Right lobe of liver (tissue), 6 donors: ENCODE measurements at regions not wholly inside any gene's neighbourhood (a gene's known extent, or its start where the extent isn't known, plus 50 kb on each side); places are given as distances from the start of the nearest gene placed in this dataset.

Experiments
- ATAC-seq, 4 donors: fragments of 200-7000 bp; cut with Tn5 transposase; one replicate each; pipeline ENCODE4 v1.9.1; 2020; ENCODE audit warnings: mild to moderate bottlenecking in 4 of 4, moderate library complexity in 4 of 4
- DNase-seq, 3 donors: peaks; one replicate each; pipeline ENCODE4 v3.0.0-alpha.2; 2020
- H3K27ac ChIP-seq, 3 donors: fragments of 200-600 bp; one replicate each; pipeline ENCODE4 v1.8.0; 2022
- H3K27me3 ChIP-seq, 2 donors: fragments of 200-600 bp; one replicate each; pipeline ENCODE4 v1.8.0; 2022
- H3K36me3 ChIP-seq, 4 donors: fragments of 200-600 bp; sonication (generic) in 1 of 4; one replicate each; pipeline versions ENCODE4 v1.5.1 to v1.8.0; 2017 to 2022; ENCODE audit warnings: control low read depth in 1 of 4
- H3K4me1 ChIP-seq, 4 donors: fragments of 200-600 bp; sonication (generic) in 1 of 4; one replicate each; pipeline versions ENCODE4 v1.5.1 to v1.8.0; 2017 to 2022; ENCODE audit warnings: control low read depth in 1 of 4
- H3K4me3 ChIP-seq, 3 donors: fragments of 200-600 bp; one replicate each; pipeline ENCODE4 v1.8.0; 2022
- H3K9me3 ChIP-seq, 4 donors: fragments of 200-600 bp; sonication (generic) in 1 of 4; one replicate each; pipeline versions ENCODE4 v1.5.1 to v1.8.0; 2017 to 2022; ENCODE audit warnings: control low read depth in 1 of 4
- CTCF ChIP-seq, 4 donors: fragments of 200-600 bp in 3 of 4; fragments of 450-650 bp in 1 of 4; IDR thresholded peaks; one replicate each; pipeline versions ENCODE4 v1.5.1 to v1.8.0; 2016 to 2022; ENCODE audit warnings: antibody characterized with exemption in 4 of 4, mild to moderate bottlenecking in 2 of 4
- POLR2A ChIP-seq: fragments of 450-650 bp; IDR thresholded peaks from one replicate; pipeline ENCODE4 v1.6.1; 2017; ENCODE audit warnings: antibody characterized with exemption, mild to moderate bottlenecking
- WGBS: methylation state at CpG from one replicate; pipeline ENCODE4 v1.1.6; 2018; ENCODE audit warnings: low coverage, low lambda C conversion rate; ENCODE audit not compliant: insufficient coverage; ENCODE audit errors: missing lambda C conversion rate; 5-methylcytosine and 5-hydroxymethylcytosine counted together
- intact Hi-C, 2 donors: fragments of 100-400 bp; cut with DNase I; formaldehyde crosslinking; loops; one replicate each; pipeline versions ENCODE4 v1.11.2 to v1.14.1; 2022
- donor health status: DM: no; HTN: yes; CAD: no.
- donor health status: DM: no; HTN: no; CAD: no.
- donor health status: DM: no; HTN: no; CAD: no.
- donor health status: DM: no; HTN: yes; CAD: no.
- donor health status: DM: no; HTN: yes; CAD: no.

- Histone ChIP-seq H3K36me3 (no peaks in the 10 kb centered on the region), H3K27ac (no peak overlapping the region), H3K4me1 (no peaks in the 10 kb centered on the region), H3K4me3 (no peak overlapping the region), H3K9me3 (no peaks in the 10 kb centered on the region), H3K27me3 (no peaks in the 10 kb centered on the region)
- intact Hi-C loops = no loop called here
- DNase-seq (no peak), ATAC-seq (no peak)
- no peak for TF ChIP-seq CTCF (IDR thresholded peaks at IDR 0.05)
- TF ChIP-seq POLR2A = no peak
Measured at GRCh38 chr4:116959045-116959444, 126.3 kb downstream of the TRAM1L1 start.

GRCh38 chr4:116953947-116954346 is 131.4 kb downstream of the TRAM1L1 start:
- H3K9me3 ChIP-seq = no peaks in the 10 kb centered on the region
- 36% methylated on average over 3 of the region's 3 CpGs for WGBS
- H3K4me3 ChIP-seq = no peak overlapping the region
- no peaks in the 10 kb centered on the region for H3K27me3 ChIP-seq
- H3K4me1 ChIP-seq = no peaks in the 10 kb centered on the region
- intact Hi-C loops = no loop called here
- TF ChIP-seq POLR2A (no peak), CTCF (IDR thresholded peaks at IDR 0.05) (no peak)
- ATAC-seq (no peak), DNase-seq (no peak)
- no peaks in the 10 kb centered on the region for H3K36me3 ChIP-seq
- H3K27ac ChIP-seq = no peak overlapping the region

- no peak for DNase-seq
Measured at GRCh38 chr4:116952530-116953136, 132.7 kb downstream of the TRAM1L1 start.

GRCh38 chr4:116949856-116950255 is 135.5 kb downstream of the TRAM1L1 start:
- intact Hi-C loops = no loop called here
- 77% methylated on average over 4 of the region's 4 CpGs for WGBS
- ATAC-seq = no peak
- H3K4me1 ChIP-seq = no peaks in the 10 kb centered on the region
- TF ChIP-seq POLR2A = no peak
- no peak for TF ChIP-seq CTCF (IDR thresholded peaks at IDR 0.05)
- DNase-seq = no peak
- H3K4me3 ChIP-seq = no peak overlapping the region
- no peak overlapping the region for H3K27ac ChIP-seq
- no peaks in the 10 kb centered on the region for H3K9me3 ChIP-seq
- no peaks in the 10 kb centered on the region for H3K36me3 ChIP-seq
- no peaks in the 10 kb centered on the region for H3K27me3 ChIP-seq

More at GRCh38 chr4:116952530-116953136, 132.7 kb downstream of the TRAM1L1 start:
- Histone ChIP-seq H3K4me1 (no peaks in the 10 kb centered on the region), H3K9me3 (no peaks in the 10 kb centered on the region), H3K27me3 (no peaks in the 10 kb centered on the region), H3K27ac (no peak overlapping the region), H3K36me3 (no peaks in the 10 kb centered on the region), H3K4me3 (no peak overlapping the region)
- no peak for ATAC-seq
- 51% methylated on average over 5 of the region's 5 CpGs for WGBS
- intact Hi-C loops = no loop called here
- TF ChIP-seq CTCF (IDR thresholded peaks at IDR 0.05) = no peak
- TF ChIP-seq POLR2A = no peak

GRCh38 chr4:116942315-116942714 is 143.1 kb downstream of the TRAM1L1 start:
- Histone ChIP-seq H3K4me1 (no peaks in the 10 kb centered on the region), H3K36me3 (no peaks in the 10 kb centered on the region), H3K27ac (no peak overlapping the region), H3K27me3 (no peaks in the 10 kb centered on the region), H3K9me3 (no peaks in the 10 kb centered on the region), H3K4me3 (no peak overlapping the region)
- WGBS = 26% methylated on average over 3 of the region's 3 CpGs
- ATAC-seq (no peak), DNase-seq (no peak)
- intact Hi-C loops = no loop called here
- TF ChIP-seq POLR2A (no peak), CTCF (IDR thresholded peaks at IDR 0.05) (no peak)
